HG03521 (cell line): ENCODE measurements at regions not wholly inside any gene's neighbourhood (a gene's known extent, or its start where the extent isn't known, plus 50 kb on each side); places are given as distances from the start of the nearest gene placed in this dataset.

Experiments used
- ATAC-seq: cut with Tn5 transposase; IDR thresholded peaks from one replicate; pipeline ENCODE4 v1.9.1; 2021; ENCODE audit warnings: mild to moderate bottlenecking, moderate library complexity; ENCODE audit not compliant: unreplicated experiment

DNA sequence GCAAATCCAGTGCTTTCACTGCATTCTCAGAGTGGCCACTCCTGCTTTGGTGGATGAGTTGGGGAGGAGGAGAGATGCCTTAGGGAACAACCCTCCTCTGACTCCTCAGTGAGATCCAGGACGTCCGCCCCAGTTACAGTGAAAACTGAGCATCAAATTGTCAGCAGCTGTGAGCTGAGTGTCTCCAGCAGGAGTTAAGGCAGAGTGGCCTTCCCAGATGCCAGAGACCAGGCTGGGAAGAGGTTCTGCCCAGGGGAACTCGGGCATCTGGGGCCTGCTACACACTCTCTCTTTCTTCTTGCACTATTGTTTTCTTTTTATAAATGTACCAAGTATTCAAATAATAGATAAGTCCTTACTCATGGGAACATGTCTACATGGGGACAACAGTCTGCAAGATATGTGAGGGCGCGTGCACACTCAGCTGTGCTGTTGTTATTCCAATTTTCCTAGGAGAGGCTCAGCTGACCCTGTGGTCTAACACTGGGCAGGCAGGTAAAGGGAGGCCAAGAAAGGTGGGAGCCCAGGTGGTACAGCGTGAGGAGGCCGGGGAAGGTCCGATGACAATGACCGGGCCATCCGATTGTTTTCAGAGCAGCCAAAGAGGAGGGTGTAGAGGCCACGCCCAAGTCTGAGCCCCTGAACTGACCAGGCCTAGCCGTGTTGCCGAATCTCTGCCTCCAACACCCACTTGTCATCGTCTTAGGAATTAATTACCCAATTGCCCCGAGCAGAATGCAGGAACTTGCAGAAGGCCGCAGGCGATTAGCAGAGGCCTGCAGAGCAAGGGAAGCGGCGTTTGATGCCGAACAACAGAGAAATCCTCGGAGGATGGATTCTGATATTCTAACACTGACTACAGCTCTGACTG lies 166.9 kb downstream of the ANAPC1 start:
- no peak for ATAC-seq
